ENCODE measurements at regions not wholly inside any gene's neighbourhood (a gene's known extent, or its start where the extent isn't known, plus 50 kb on each side); places are given as distances from the start of the nearest gene placed in this dataset.

DNA sequence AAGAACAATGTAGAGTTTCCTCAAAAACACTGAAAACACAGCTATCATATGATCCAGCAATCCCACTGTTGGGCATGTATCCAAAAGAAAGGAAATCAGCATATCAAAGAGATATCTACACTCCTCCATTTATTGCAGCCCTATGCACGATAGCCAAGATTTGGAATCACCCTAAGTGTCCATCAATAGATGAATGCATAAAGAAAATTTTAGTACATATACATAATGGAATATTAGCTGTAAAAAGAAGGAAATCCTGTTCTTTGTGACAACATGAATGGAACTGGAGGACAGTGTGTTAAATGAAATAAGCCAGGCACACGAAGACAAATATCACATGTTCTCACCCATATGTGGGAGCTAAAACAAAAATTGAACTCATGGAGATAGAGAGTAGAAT, 114.5 kb upstream of the FN1 start:
- Histone ChIP-seq H3K27ac (ENCODE audit: low read depth in 1 of 2, low read length in 2 of 2) (no peak overlapping the region), H3K9ac (ENCODE audit: low read depth in 1 of 2, low read length in 2 of 2) (no peak overlapping the region), H3K4me3 (ENCODE audit: low read depth in 1 of 3, low read length in 3 of 3) (no peak overlapping the region), H3K4me1 (ENCODE audit: control insufficient read depth in 4 of 4, insufficient read depth in 4 of 4, low read length in 3 of 4) (no peaks in the 10 kb centered on the region), H3K9me3 (ENCODE audit: control insufficient read depth in 4 of 4, low read length in 3 of 4) (no peaks in the 10 kb centered on the region), H3K27me3 (ENCODE audit: control insufficient read depth in 4 of 4, insufficient read depth in 4 of 4, low read length in 3 of 4) (no peaks in the 10 kb centered on the region), H3K36me3 (ENCODE audit: control insufficient read depth in 4 of 4, insufficient read depth in 3 of 4, low read depth in 1 of 4, low read length in 3 of 4) (no peaks in the 10 kb centered on the region)
- WGBS = 83% methylated on average over 2 of the region's 2 CpGs
- no peak for DNase-seq (ENCODE audit: low spot score)
- TF ChIP-seq EGR1 (IDR thresholded peaks at IDR 0.05; ENCODE audit: low read depth in 2 of 2) (no peak), RAD21 (IDR thresholded peaks at IDR 0.05) (no peak), FOXA2 (IDR thresholded peaks at IDR 0.05) (no peak), RXRA (IDR thresholded peaks at IDR 0.05) (no peak), SP1 (IDR thresholded peaks at IDR 0.05) (no peak), TAF1 (conservative IDR thresholded peaks at IDR 0.05) (no peak), YY1 (IDR thresholded peaks at IDR 0.05) (no peak), JUND (IDR thresholded peaks at IDR 0.05) (no peak), GABPA (IDR thresholded peaks at IDR 0.05 in 1 of 2, conservative IDR thresholded peaks at IDR 0.05 in 1 of 2) (no peak), NR2F2 (IDR thresholded peaks at IDR 0.05) (no peak), HNF4G (IDR thresholded peaks at IDR 0.05) (no peak), FOXA1 (IDR thresholded peaks at IDR 0.05) (no peak)
- TF ChIP-seq, protein P1, sequence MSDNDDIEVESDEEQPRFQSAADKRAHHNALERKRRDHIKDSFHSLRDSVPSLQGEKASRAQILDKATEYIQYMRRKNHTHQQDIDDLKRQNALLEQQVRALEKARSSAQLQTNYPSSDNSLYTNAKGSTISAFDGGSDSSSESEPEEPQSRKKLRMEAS (IDR thresholded peaks at IDR 0.05) = no peak
- TF ChIP-seq, protein P2, sequence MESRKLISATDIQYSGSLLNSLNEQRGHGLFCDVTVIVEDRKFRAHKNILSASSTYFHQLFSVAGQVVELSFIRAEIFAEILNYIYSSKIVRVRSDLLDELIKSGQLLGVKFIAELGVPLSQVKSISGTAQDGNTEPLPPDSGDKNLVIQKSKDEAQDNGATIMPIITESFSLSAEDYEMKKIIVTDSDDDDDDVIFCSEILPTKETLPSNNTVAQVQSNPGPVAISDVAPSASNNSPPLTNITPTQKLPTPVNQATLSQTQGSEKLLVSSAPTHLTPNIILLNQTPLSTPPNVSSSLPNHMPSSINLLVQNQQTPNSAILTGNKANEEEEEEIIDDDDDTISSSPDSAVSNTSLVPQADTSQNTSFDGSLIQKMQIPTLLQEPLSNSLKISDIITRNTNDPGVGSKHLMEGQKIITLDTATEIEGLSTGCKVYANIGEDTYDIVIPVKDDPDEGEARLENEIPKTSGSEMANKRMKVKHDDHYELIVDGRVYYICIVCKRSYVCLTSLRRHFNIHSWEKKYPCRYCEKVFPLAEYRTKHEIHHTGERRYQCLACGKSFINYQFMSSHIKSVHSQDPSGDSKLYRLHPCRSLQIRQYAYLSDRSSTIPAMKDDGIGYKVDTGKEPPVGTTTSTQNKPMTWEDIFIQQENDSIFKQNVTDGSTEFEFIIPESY (IDR thresholded peaks at IDR 0.05) = no peak

DNA sequence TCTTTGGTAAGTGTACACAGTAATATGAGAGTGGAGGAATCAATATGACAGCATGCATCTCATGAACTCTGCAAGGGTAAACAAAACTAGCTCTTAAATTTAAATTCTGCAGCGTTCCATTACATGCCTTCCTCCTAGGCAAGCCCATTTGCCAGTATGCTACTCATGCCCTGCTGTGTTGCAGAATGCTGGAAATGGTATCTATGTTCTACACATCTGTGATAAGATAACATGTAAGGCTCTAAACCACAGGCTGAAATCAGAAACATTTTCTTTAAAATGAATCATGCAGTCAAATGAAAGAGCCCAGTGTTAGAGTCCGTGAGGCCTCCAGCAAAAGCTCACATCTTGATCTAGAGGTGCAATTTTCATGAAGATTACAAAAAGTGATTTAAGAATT, 112.8 kb upstream of the FN1 start:
- Histone ChIP-seq H3K9ac (ENCODE audit: low read depth in 1 of 2, low read length in 2 of 2) (no peak overlapping the region), H3K27me3 (ENCODE audit: control insufficient read depth in 4 of 4, insufficient read depth in 4 of 4, low read length in 3 of 4) (no peaks in the 10 kb centered on the region), H3K4me1 (ENCODE audit: control insufficient read depth in 4 of 4, insufficient read depth in 4 of 4, low read length in 3 of 4) (no peaks in the 10 kb centered on the region), H3K36me3 (ENCODE audit: control insufficient read depth in 4 of 4, insufficient read depth in 3 of 4, low read depth in 1 of 4, low read length in 3 of 4) (no peaks in the 10 kb centered on the region), H3K27ac (ENCODE audit: low read depth in 1 of 2, low read length in 2 of 2) (no peak overlapping the region), H3K4me3 (ENCODE audit: low read depth in 1 of 3, low read length in 3 of 3) (no peak overlapping the region), H3K9me3 (ENCODE audit: control insufficient read depth in 4 of 4, low read length in 3 of 4) (no peaks in the 10 kb centered on the region)
- no peak for DNase-seq (ENCODE audit: low spot score)
- TF ChIP-seq RXRA (IDR thresholded peaks at IDR 0.05) (no peak), TAF1 (conservative IDR thresholded peaks at IDR 0.05) (no peak), SP1 (IDR thresholded peaks at IDR 0.05) (no peak), NR2F2 (IDR thresholded peaks at IDR 0.05) (no peak), EGR1 (IDR thresholded peaks at IDR 0.05; ENCODE audit: low read depth in 2 of 2) (no peak), YY1 (IDR thresholded peaks at IDR 0.05) (no peak), FOXA1 (IDR thresholded peaks at IDR 0.05) (no peak), FOXA2 (IDR thresholded peaks at IDR 0.05) (no peak), HNF4G (IDR thresholded peaks at IDR 0.05) (no peak), RAD21 (IDR thresholded peaks at IDR 0.05) (no peak), JUND (IDR thresholded peaks at IDR 0.05) (no peak), GABPA (IDR thresholded peaks at IDR 0.05 in 1 of 2, conservative IDR thresholded peaks at IDR 0.05 in 1 of 2) (no peak), HNF4A (conservative IDR thresholded peaks at IDR 0.05) (no peak)
- TF ChIP-seq, protein P2 (IDR thresholded peaks at IDR 0.05) = no peak
- TF ChIP-seq, protein P3, sequence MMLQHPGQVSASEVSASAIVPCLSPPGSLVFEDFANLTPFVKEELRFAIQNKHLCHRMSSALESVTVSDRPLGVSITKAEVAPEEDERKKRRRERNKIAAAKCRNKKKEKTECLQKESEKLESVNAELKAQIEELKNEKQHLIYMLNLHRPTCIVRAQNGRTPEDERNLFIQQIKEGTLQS (IDR thresholded peaks at IDR 0.05) = no peak
- TF ChIP-seq, protein P4, sequence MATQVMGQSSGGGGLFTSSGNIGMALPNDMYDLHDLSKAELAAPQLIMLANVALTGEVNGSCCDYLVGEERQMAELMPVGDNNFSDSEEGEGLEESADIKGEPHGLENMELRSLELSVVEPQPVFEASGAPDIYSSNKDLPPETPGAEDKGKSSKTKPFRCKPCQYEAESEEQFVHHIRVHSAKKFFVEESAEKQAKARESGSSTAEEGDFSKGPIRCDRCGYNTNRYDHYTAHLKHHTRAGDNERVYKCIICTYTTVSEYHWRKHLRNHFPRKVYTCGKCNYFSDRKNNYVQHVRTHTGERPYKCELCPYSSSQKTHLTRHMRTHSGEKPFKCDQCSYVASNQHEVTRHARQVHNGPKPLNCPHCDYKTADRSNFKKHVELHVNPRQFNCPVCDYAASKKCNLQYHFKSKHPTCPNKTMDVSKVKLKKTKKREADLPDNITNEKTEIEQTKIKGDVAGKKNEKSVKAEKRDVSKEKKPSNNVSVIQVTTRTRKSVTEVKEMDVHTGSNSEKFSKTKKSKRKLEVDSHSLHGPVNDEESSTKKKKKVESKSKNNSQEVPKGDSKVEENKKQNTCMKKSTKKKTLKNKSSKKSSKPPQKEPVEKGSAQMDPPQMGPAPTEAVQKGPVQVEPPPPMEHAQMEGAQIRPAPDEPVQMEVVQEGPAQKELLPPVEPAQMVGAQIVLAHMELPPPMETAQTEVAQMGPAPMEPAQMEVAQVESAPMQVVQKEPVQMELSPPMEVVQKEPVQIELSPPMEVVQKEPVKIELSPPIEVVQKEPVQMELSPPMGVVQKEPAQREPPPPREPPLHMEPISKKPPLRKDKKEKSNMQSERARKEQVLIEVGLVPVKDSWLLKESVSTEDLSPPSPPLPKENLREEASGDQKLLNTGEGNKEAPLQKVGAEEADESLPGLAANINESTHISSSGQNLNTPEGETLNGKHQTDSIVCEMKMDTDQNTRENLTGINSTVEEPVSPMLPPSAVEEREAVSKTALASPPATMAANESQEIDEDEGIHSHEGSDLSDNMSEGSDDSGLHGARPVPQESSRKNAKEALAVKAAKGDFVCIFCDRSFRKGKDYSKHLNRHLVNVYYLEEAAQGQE (IDR thresholded peaks at IDR 0.05) = no peak
- TF ChIP-seq, protein P5, sequence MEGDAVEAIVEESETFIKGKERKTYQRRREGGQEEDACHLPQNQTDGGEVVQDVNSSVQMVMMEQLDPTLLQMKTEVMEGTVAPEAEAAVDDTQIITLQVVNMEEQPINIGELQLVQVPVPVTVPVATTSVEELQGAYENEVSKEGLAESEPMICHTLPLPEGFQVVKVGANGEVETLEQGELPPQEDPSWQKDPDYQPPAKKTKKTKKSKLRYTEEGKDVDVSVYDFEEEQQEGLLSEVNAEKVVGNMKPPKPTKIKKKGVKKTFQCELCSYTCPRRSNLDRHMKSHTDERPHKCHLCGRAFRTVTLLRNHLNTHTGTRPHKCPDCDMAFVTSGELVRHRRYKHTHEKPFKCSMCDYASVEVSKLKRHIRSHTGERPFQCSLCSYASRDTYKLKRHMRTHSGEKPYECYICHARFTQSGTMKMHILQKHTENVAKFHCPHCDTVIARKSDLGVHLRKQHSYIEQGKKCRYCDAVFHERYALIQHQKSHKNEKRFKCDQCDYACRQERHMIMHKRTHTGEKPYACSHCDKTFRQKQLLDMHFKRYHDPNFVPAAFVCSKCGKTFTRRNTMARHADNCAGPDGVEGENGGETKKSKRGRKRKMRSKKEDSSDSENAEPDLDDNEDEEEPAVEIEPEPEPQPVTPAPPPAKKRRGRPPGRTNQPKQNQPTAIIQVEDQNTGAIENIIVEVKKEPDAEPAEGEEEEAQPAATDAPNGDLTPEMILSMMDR (IDR thresholded peaks at IDR 0.05; ENCODE audit: low read depth, low read length, missing input control) = no peak
- TF ChIP-seq, protein P1 (IDR thresholded peaks at IDR 0.05) = no peak
- WGBS = 90% methylated on average over 2 of the region's 2 CpGs

All from liver (tissue), 8 donors.